CD4-positive, alpha-beta T cell (primary cell): ENCODE measurements at regions not wholly inside any gene's neighbourhood (a gene's known extent, or its start where the extent isn't known, plus 50 kb on each side); places are given as distances from the start of the nearest gene placed in this dataset.

Experiments used
- ATAC-seq: fragments of 200-7000 bp; cut with Tn5 transposase; one replicate; pipeline ENCODE4 v1.10.0; 2022; ENCODE audit warnings: mild to moderate bottlenecking; ENCODE audit not compliant: poor library complexity
- CTCF ChIA-PET: fragments of 350-600 bp; sonication (Branson Sonifier 250); formaldehyde crosslinking; loops from one replicate; lab custom pipeline; 2021; ENCODE audit warnings: antibody characterized with exemption, inconsistent platforms; lab: Charles Lee
- POLR2A ChIA-PET: fragments of 350-600 bp; sonication (Branson Sonifier 250); formaldehyde crosslinking; loops from one replicate; lab custom pipeline; 2021; ENCODE audit warnings: antibody characterized with exemption, inconsistent platforms; lab: Charles Lee
- DNase-seq, 14 experiments: peaks; one replicate each; pipeline ENCODE4 v3.0.0-alpha.2; 2013 to 2020; ENCODE audit warnings: mixed read lengths in 2 of 14
- H3K27ac ChIP-seq, 2 donors: one replicate each; pipeline versions ENCODE4 v1.5.1 to v1.7.0; 2013; ENCODE audit warnings: low read length in 2 of 2, low read depth in 1 of 2, mild to moderate bottlenecking in 1 of 2
- H3K27me3 ChIP-seq, 2 experiments: 1 replicate in 1 of 2; 2 replicates in 1 of 2; pipeline versions ENCODE4 v1.6.1 to v1.7.0; 2013; ENCODE audit warnings: low read length in 2 of 2, control low read depth in 1 of 2, mild to moderate bottlenecking in 1 of 2, moderate library complexity in 1 of 2; ENCODE audit not compliant: insufficient read depth in 2 of 2, control insufficient read depth in 1 of 2
- H3K36me3 ChIP-seq: one replicate; pipeline ENCODE4 v1.6.1; 2013; ENCODE audit warnings: low read length, control low read depth; ENCODE audit not compliant: insufficient read depth
- H3K4me1 ChIP-seq: one replicate; pipeline ENCODE4 v1.6.1; 2013; ENCODE audit warnings: low read length, control low read depth; ENCODE audit not compliant: insufficient read depth
- H3K4me3 ChIP-seq: one replicate; pipeline ENCODE4 v1.5.1; 2013; ENCODE audit warnings: mild to moderate bottlenecking, low read length, moderate library complexity
- H3K9me3 ChIP-seq, 2 experiments: 1 replicate in 1 of 2; 2 replicates in 1 of 2; pipeline versions ENCODE4 v1.6.1 to v1.7.0; 2013; ENCODE audit warnings: low read length in 2 of 2, mild to moderate bottlenecking in 2 of 2, control low read depth in 1 of 2, moderate library complexity in 1 of 2; ENCODE audit not compliant: control insufficient read depth in 1 of 2, insufficient read depth in 1 of 2
- H3K27ac Mint-ChIP-seq: one replicate; pipeline ENCODE4 v1.8.0; 2020; ENCODE audit warnings: mixed read lengths
- H3K27me3 Mint-ChIP-seq: one replicate; pipeline ENCODE4 v1.8.0; 2021; ENCODE audit warnings: mixed read lengths
- H3K36me3 Mint-ChIP-seq: one replicate; pipeline ENCODE4 v1.8.0; 2021; ENCODE audit warnings: low read depth, mixed read lengths
- H3K4me1 Mint-ChIP-seq: one replicate; pipeline ENCODE4 v1.8.0; 2021; ENCODE audit warnings: low read depth, mixed read lengths
- H3K4me3 Mint-ChIP-seq: one replicate; pipeline ENCODE4 v1.8.0; 2020; ENCODE audit warnings: mild to moderate bottlenecking, mixed read lengths
- H3K9me3 Mint-ChIP-seq: one replicate; pipeline ENCODE4 v1.8.0; 2020; ENCODE audit warnings: mixed read lengths
- CTCF ChIP-seq: fragments of 200-600 bp; IDR thresholded peaks from one replicate; pipeline ENCODE4 v1.8.0; 2022; ENCODE audit warnings: antibody characterized with exemption, mild to moderate bottlenecking
- intact Hi-C, 2 experiments: fragments of 100-400 bp; cut with DNase I in 1 of 2; cut with micrococcal nuclease in 1 of 2; formaldehyde crosslinking; loops; one replicate each; pipeline versions ENCODE4 v1.15.1 to v1.9.0; 2023 to 2025; cut with DNase I, micrococcal nuclease

GRCh38 chr14:100423317-100424010 lies 100.3 kb downstream of the SLC25A47 start:
- peaks cover 11% of the 10 kb centered on the region for H3K4me1 ChIP-seq
- Mint-ChIP-seq H3K27me3 (no peaks in the 10 kb centered on the region), H3K4me3 (no peak overlapping the region), H3K27ac (no peak overlapping the region), H3K4me1 (peaks cover 9% of the 10 kb centered on the region), H3K9me3 (no peaks in the 10 kb centered on the region), H3K36me3 (no peaks in the 10 kb centered on the region)
- no peak for TF ChIP-seq CTCF
- no peaks in the 10 kb centered on the region for H3K27me3 ChIP-seq
- POLR2A ChIA-PET = no interaction called here
- intact Hi-C loops = no loop called here
- H3K36me3 ChIP-seq = no peaks in the 10 kb centered on the region
- no peak overlapping the region for H3K27ac ChIP-seq
- DNase-seq = no peak
- H3K9me3 ChIP-seq = no peaks in the 10 kb centered on the region
- H3K4me3 ChIP-seq = no peak overlapping the region
- CTCF ChIA-PET = no interaction called here
- ATAC-seq = no peak

GRCh38 chr14:100424504-100425428 lies 101.6 kb downstream of the SLC25A47 start:
- DNase-seq (peak in 1 of 14 experiments; percentile 31), ATAC-seq (no peak)
- Histone ChIP-seq H3K4me3 (no peak overlapping the region), H3K4me1 (peaks cover 11% of the 10 kb centered on the region), H3K9me3 (no peaks in the 10 kb centered on the region), H3K27ac (no peak overlapping the region), H3K27me3 (no peaks in the 10 kb centered on the region), H3K36me3 (no peaks in the 10 kb centered on the region)
- no peaks in the 10 kb centered on the region for H3K9me3 Mint-ChIP-seq
- no peaks in the 10 kb centered on the region for H3K27me3 Mint-ChIP-seq
- no peak overlapping the region for H3K27ac Mint-ChIP-seq
- ChIA-PET POLR2A (no interaction called here), CTCF (no interaction called here)
- intact Hi-C loops = no loop called here
- no peak overlapping the region for H3K4me3 Mint-ChIP-seq
- no peaks in the 10 kb centered on the region for H3K36me3 Mint-ChIP-seq
- no peak for TF ChIP-seq CTCF
- H3K4me1 Mint-ChIP-seq = peaks cover 9% of the 10 kb centered on the region

- H3K4me1 Mint-ChIP-seq = peaks cover 9% of the 10 kb centered on the region
- Histone ChIP-seq H3K27ac (no peak overlapping the region), H3K9me3 (no peaks in the 10 kb centered on the region), H3K27me3 (no peaks in the 10 kb centered on the region), H3K4me3 (no peak overlapping the region), H3K36me3 (no peaks in the 10 kb centered on the region), H3K4me1 (peaks cover 11% of the 10 kb centered on the region)
- TF ChIP-seq CTCF = no peak
- ChIA-PET POLR2A (no interaction called here), CTCF (no interaction called here)
- ATAC-seq (no peak), DNase-seq (no peak)
- no peak overlapping the region for H3K27ac Mint-ChIP-seq
- no peak overlapping the region for H3K4me3 Mint-ChIP-seq
- intact Hi-C loops = no loop called here
- no peaks in the 10 kb centered on the region for H3K36me3 Mint-ChIP-seq
- H3K27me3 Mint-ChIP-seq = no peaks in the 10 kb centered on the region
- no peaks in the 10 kb centered on the region for H3K9me3 Mint-ChIP-seq
Measured at GRCh38 chr14:100425429-100425827, 102.3 kb downstream of the SLC25A47 start.
